ENCODE measurements at regions not wholly inside any gene's neighbourhood (a gene's known extent, or its start where the extent isn't known, plus 50 kb on each side); places are given as distances from the start of the nearest gene placed in this dataset.

DNA sequence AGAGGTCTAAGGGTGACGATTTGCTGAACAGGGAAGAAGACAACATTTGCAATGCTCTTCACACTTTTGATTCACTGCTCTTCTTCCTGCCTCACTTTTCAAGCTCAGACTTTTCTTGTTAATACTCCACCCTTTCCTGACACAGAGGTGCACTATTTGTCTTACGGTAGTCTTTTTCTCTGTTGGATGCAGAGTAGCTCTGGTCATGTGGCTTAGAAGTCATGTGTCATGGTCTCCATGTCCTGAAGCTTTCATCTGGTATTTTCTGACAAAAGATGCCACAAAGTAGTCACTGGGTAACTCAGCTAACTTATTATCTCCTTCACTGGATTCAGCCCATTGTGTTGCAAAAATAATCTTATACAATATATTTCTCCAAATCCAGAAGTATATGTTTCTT, 149.1 kb downstream of the TFEC start:
- Histone ChIP-seq H3K4me3 (no peak overlapping the region), H2AFZ (peak overlapping the region; percentile 96), H3K36me3 (ENCODE audit: insufficient read depth) (no peaks in the 10 kb centered on the region), H3K4me2 (0 out of 2 replicates have a peak overlapping the region, but pooled peaks have one; percentile 28), H3K79me2 (replicated peaks; ENCODE audit: insufficient read depth) (no peaks in the 10 kb centered on the region), H3K27me3 (ENCODE audit: insufficient read depth) (no peaks in the 10 kb centered on the region), H4K20me1 (replicated peaks; ENCODE audit: insufficient read depth) (no peaks in the 10 kb centered on the region), H3K9me2 (ENCODE audit: insufficient read depth) (no peaks in the 10 kb centered on the region), H3F3A (replicated peaks; ENCODE audit: low read depth) (no peaks in the 10 kb centered on the region), H3K4me1 (ENCODE audit: insufficient read depth) (no peaks in the 10 kb centered on the region), H3K27ac (ENCODE audit: low read depth) (no peak overlapping the region)
- TF ChIP-seq EZH2phosphoT487 (IDR thresholded peaks at IDR 0.05; ENCODE audit: unreplicated experiment) (no peak), CREB1 (CRISPR knock-in tag; IDR thresholded peaks at IDR 0.05; ENCODE audit: low read depth) (no peak)
- TF ChIP-seq, protein P1, sequence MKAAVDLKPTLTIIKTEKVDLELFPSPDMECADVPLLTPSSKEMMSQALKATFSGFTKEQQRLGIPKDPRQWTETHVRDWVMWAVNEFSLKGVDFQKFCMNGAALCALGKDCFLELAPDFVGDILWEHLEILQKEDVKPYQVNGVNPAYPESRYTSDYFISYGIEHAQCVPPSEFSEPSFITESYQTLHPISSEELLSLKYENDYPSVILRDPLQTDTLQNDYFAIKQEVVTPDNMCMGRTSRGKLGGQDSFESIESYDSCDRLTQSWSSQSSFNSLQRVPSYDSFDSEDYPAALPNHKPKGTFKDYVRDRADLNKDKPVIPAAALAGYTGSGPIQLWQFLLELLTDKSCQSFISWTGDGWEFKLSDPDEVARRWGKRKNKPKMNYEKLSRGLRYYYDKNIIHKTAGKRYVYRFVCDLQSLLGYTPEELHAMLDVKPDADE (IDR thresholded peaks at IDR 0.05), result no peak
- ATAC-seq (no peak), DNase-seq (ENCODE audit: low spot score) (no peak)
- no peaks in the 10 kb centered on the region for H3K9me3 Mint-ChIP-seq
- no peaks in the 10 kb centered on the region for H3K27me3 Mint-ChIP-seq (ENCODE audit: insufficient read depth, low read depth, poor library complexity)
- H3K4me3 Mint-ChIP-seq, result no peak overlapping the region
- H3K4me1 Mint-ChIP-seq, result peaks cover 3% of the 10 kb centered on the region; the same call in 1 of the 3 replicates
- H3K36me3 Mint-ChIP-seq (ENCODE audit: low read depth), result no peaks in the 10 kb centered on the region
- peak overlapping the region; percentile 24; the same call in 1 of the 2 replicates for H3K27ac Mint-ChIP-seq

DNA sequence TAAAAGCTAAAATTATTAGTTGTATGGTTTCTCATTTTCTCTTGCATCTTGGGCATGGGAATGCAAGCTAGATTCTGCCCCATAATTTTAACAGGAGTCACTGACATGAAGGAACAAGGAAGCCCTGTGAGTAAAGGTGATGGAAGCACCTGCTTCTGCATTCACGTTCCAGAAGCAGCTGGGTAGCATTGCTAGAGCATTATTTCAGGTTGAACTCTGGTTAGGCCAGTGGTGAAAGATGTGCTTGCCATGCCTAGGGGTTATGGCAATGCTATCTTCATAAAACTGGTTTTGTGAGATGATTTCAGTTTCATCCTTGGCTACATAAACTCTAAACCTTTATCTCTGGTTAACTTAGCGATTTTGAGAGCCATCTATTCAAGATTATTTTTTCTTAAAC, 151.4 kb downstream of the TFEC start:
- H3K4me1 Mint-ChIP-seq, result peaks cover 3% of the 10 kb centered on the region; the same call in 1 of the 3 replicates
- no peak for ATAC-seq
- TF ChIP-seq STAT1 (IDR thresholded peaks at IDR 0.05; ENCODE audit: unreplicated experiment) (no peak), NANOG (IDR thresholded peaks at IDR 0.05; ENCODE audit: borderline replicate concordance) (no peak), POLR2AphosphoS5 (IDR thresholded peaks at IDR 0.05; ENCODE audit: low read depth) (no peak), CREB1 (CRISPR knock-in tag; IDR thresholded peaks at IDR 0.05; ENCODE audit: low read depth) (no peak), JUNB (IDR thresholded peaks at IDR 0.05; ENCODE audit: unreplicated experiment) (no peak), EZH2phosphoT487 (IDR thresholded peaks at IDR 0.05; ENCODE audit: unreplicated experiment) (no peak), CTCF (conservative IDR thresholded peaks at IDR 0.05; ENCODE audit: low read depth in 2 of 2) (no peak), ZNF331 (CRISPR knock-in tag; IDR thresholded peaks at IDR 0.05; ENCODE audit: low read depth) (no peak)
- TF ChIP-seq, protein P1 (IDR thresholded peaks at IDR 0.05), result no peak
- TF ChIP-seq, protein P2, sequence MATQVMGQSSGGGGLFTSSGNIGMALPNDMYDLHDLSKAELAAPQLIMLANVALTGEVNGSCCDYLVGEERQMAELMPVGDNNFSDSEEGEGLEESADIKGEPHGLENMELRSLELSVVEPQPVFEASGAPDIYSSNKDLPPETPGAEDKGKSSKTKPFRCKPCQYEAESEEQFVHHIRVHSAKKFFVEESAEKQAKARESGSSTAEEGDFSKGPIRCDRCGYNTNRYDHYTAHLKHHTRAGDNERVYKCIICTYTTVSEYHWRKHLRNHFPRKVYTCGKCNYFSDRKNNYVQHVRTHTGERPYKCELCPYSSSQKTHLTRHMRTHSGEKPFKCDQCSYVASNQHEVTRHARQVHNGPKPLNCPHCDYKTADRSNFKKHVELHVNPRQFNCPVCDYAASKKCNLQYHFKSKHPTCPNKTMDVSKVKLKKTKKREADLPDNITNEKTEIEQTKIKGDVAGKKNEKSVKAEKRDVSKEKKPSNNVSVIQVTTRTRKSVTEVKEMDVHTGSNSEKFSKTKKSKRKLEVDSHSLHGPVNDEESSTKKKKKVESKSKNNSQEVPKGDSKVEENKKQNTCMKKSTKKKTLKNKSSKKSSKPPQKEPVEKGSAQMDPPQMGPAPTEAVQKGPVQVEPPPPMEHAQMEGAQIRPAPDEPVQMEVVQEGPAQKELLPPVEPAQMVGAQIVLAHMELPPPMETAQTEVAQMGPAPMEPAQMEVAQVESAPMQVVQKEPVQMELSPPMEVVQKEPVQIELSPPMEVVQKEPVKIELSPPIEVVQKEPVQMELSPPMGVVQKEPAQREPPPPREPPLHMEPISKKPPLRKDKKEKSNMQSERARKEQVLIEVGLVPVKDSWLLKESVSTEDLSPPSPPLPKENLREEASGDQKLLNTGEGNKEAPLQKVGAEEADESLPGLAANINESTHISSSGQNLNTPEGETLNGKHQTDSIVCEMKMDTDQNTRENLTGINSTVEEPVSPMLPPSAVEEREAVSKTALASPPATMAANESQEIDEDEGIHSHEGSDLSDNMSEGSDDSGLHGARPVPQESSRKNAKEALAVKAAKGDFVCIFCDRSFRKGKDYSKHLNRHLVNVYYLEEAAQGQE (IDR thresholded peaks at IDR 0.05; ENCODE audit: unreplicated experiment), result no peak

More for the DNA sequence above, 151.4 kb downstream of the TFEC start:
- no peaks in the 10 kb centered on the region for H3K27me3 ChIP-seq (ENCODE audit: insufficient read depth)
- no peak overlapping the region for H3K4me3 ChIP-seq
- no peak for DNase-seq (ENCODE audit: low spot score)
- no peaks in the 10 kb centered on the region for H4K20me1 ChIP-seq (replicated peaks; ENCODE audit: insufficient read depth)
- no peak overlapping the region for H3K4me2 ChIP-seq
- Mint-ChIP-seq H3K27me3 (ENCODE audit: insufficient read depth, low read depth, poor library complexity) (no peaks in the 10 kb centered on the region), H3K4me3 (no peak overlapping the region), H3K9me3 (no peaks in the 10 kb centered on the region), H3K27ac (no peak overlapping the region), H3K36me3 (ENCODE audit: low read depth) (no peaks in the 10 kb centered on the region)
- H3K27ac ChIP-seq (ENCODE audit: low read depth), result no peak overlapping the region
- no peaks in the 10 kb centered on the region for H3K36me3 ChIP-seq (ENCODE audit: insufficient read depth)
- H3K79me2 ChIP-seq (replicated peaks; ENCODE audit: insufficient read depth), result no peaks in the 10 kb centered on the region
- no peaks in the 10 kb centered on the region for H3F3A ChIP-seq (replicated peaks; ENCODE audit: low read depth)
- H3K4me1 ChIP-seq (ENCODE audit: insufficient read depth), result no peaks in the 10 kb centered on the region
- H3K9me2 ChIP-seq (ENCODE audit: insufficient read depth), result no peaks in the 10 kb centered on the region
- no peak overlapping the region for H2AFZ ChIP-seq
